ENCODE measurements at regions not wholly inside any gene's neighbourhood (a gene's known extent, or its start where the extent isn't known, plus 50 kb on each side); places are given as distances from the start of the nearest gene placed in this dataset.

DNA sequence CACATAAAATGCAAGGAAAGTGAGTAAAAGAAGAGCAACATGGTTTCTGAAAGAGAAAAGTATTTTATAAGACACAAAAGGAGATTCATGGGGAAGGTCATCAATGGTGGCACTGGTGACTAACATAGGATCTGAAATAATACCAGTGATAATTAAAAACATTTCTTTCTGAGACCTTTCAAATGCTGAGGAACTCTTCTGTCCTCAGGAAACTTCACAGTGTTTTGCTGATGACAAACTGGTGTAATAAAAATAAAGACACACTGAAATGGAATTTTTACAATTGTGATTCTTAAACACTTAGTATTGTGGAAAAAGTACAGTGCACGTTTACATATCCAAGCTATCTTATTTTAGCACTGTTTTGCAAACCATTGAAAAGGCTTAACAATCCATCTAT, 80.4 kb upstream of the ZBTB20 start:
- H3K27me3 ChIP-seq (replicated peaks; ENCODE audit: insufficient read depth) = no peaks in the 10 kb centered on the region
- no peak for DNase-seq (ENCODE audit: low spot score)

DNA sequence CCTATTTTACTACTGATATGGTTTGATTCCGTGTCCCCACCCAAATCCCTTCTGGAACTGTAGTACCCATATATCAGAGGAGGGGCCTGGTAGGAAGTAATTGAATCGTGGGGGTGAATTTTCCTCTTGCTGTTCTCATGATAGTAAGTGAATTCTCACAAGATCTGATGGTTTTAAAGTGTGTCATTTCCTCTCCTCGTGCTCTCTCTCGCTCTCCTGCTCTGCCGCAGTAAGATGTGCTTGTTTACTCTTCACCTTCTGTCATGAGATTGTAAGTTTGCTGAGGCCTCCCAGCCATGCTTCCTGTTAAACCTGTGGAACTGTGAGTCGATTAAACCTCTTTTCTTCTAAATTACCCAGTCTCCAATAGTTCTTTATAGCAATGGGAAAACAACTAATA, 81.2 kb upstream of the ZBTB20 start:
- TF ChIP-seq, protein P1, sequence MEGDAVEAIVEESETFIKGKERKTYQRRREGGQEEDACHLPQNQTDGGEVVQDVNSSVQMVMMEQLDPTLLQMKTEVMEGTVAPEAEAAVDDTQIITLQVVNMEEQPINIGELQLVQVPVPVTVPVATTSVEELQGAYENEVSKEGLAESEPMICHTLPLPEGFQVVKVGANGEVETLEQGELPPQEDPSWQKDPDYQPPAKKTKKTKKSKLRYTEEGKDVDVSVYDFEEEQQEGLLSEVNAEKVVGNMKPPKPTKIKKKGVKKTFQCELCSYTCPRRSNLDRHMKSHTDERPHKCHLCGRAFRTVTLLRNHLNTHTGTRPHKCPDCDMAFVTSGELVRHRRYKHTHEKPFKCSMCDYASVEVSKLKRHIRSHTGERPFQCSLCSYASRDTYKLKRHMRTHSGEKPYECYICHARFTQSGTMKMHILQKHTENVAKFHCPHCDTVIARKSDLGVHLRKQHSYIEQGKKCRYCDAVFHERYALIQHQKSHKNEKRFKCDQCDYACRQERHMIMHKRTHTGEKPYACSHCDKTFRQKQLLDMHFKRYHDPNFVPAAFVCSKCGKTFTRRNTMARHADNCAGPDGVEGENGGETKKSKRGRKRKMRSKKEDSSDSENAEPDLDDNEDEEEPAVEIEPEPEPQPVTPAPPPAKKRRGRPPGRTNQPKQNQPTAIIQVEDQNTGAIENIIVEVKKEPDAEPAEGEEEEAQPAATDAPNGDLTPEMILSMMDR (IDR thresholded peaks at IDR 0.05) = no peak
- ATAC-seq (ENCODE audit: insufficient number of reproducible peaks, low FRiP score, low read depth) = no peak
- Histone ChIP-seq H3K27ac (no peak overlapping the region), H3K4me3 (no peak overlapping the region), H3K27me3 (replicated peaks; ENCODE audit: insufficient read depth) (no peaks in the 10 kb centered on the region), H3K36me3 (no peaks in the 10 kb centered on the region), H3K4me1 (ENCODE audit: control insufficient read depth in 1 of 2, low read depth in 2 of 2) (no peaks in the 10 kb centered on the region), H3K9me3 (no peaks in the 10 kb centered on the region)
- no peak for DNase-seq (ENCODE audit: low spot score)

More for the DNA sequence above, 80.4 kb upstream of the ZBTB20 start:
- ATAC-seq (ENCODE audit: insufficient number of reproducible peaks, low FRiP score, low read depth) = no peak
- H3K27ac ChIP-seq = no peak overlapping the region
- TF ChIP-seq, protein P1 (IDR thresholded peaks at IDR 0.05) = no peak
- H3K9me3 ChIP-seq = no peaks in the 10 kb centered on the region
- H3K36me3 ChIP-seq = no peaks in the 10 kb centered on the region
- no peak overlapping the region for H3K4me3 ChIP-seq
- H3K4me1 ChIP-seq (ENCODE audit: control insufficient read depth in 1 of 2, low read depth in 2 of 2) = no peaks in the 10 kb centered on the region

DNA sequence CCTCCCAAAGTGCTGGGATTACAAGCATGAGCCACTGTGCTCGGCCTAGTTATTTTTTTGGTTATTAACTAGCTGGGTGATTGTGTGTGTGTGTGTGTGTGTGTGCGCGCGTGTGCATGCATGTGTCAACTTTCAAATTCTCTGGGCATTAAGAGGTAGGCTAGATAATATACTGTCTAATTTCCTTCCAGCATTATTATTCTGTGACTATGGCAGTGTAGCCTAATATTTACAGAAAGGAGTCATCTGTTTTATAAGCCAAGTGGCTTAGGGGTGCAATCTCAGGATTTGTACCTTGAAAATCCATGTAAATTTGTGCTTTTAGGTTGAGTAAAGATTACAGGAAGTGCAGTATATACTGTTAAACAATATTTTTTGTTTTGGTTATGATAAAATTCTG, 85.1 kb upstream of the ZBTB20 start:
- Histone ChIP-seq H3K4me3 (no peak overlapping the region), H3K9me3 (no peaks in the 10 kb centered on the region), H3K36me3 (no peaks in the 10 kb centered on the region), H3K27me3 (replicated peaks; ENCODE audit: insufficient read depth) (no peaks in the 10 kb centered on the region), H3K27ac (no peak overlapping the region), H3K4me1 (ENCODE audit: control insufficient read depth in 1 of 2, low read depth in 2 of 2) (no peaks in the 10 kb centered on the region)
- ATAC-seq (ENCODE audit: insufficient number of reproducible peaks, low FRiP score, low read depth) = no peak
- TF ChIP-seq, protein P1 (IDR thresholded peaks at IDR 0.05) = no peak
- DNase-seq (ENCODE audit: low spot score) = no peak

DNA sequence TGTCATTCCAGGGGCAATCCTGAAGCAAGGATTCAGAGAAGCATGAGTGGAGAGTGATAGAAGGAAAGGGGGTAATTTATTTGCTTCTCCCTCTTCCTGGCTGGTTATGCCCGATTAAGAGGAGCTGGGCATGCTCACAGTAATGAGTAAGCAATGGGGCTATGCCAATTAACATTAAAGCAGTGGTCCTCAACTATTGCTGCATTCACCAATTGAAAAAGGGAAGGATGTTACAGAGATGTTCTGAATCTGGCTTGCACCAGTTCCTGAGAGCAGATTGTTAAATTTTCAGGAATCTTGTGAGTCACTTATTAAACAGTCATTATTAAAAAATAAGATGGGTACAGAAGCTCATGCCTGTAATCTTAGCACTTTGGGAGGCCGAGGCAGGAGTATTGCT, 85.9 kb upstream of the ZBTB20 start:
- Histone ChIP-seq H3K27ac (no peak overlapping the region), H3K27me3 (replicated peaks; ENCODE audit: insufficient read depth) (no peaks in the 10 kb centered on the region), H3K4me3 (no peak overlapping the region), H3K9me3 (no peaks in the 10 kb centered on the region), H3K36me3 (no peaks in the 10 kb centered on the region), H3K4me1 (ENCODE audit: control insufficient read depth in 1 of 2, low read depth in 2 of 2) (no peaks in the 10 kb centered on the region)
- DNase-seq (ENCODE audit: low spot score) (no peak), ATAC-seq (ENCODE audit: insufficient number of reproducible peaks, low FRiP score, low read depth) (no peak)
- TF ChIP-seq, protein P1 (IDR thresholded peaks at IDR 0.05) = no peak

DNA sequence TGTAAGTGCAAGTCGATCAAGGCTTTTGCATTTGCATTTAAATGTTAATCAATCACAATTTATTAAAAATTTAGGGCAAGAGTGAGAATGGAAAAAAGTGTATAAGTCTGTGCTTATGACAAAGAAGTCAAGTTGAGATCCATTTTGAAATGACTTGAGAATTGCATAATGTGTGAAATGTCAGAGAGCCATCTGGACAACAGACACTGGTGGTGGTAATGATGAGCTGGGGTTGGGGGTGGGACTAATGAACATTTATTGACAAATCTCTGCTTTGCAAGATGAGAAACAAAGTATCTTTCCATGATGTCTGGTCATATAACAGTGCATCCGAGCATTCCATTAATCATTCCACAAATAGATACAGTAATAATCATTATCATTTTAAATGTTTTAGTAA, 89.4 kb upstream of the ZBTB20 start:
- Histone ChIP-seq H3K4me1 (ENCODE audit: control insufficient read depth in 1 of 2, low read depth in 2 of 2) (peaks cover 2 to 18% of the 10 kb centered on the region in 2 donors), H3K9me3 (no peaks in the 10 kb centered on the region), H3K4me3 (no peak overlapping the region), H3K36me3 (no peaks in the 10 kb centered on the region), H3K27me3 (replicated peaks; ENCODE audit: insufficient read depth) (no peaks in the 10 kb centered on the region), H3K27ac (no peak overlapping the region)
- no peak for ATAC-seq (ENCODE audit: insufficient number of reproducible peaks, low FRiP score, low read depth)
- TF ChIP-seq, protein P1 (IDR thresholded peaks at IDR 0.05) = no peak
- no peak for DNase-seq (ENCODE audit: low spot score)

Measured in thoracic aorta (tissue), 2 donors.